ENCODE measurements at regions not wholly inside any gene's neighbourhood (a gene's known extent, or its start where the extent isn't known, plus 50 kb on each side); places are given as distances from the start of the nearest gene placed in this dataset.
A peak's percentile ranks its signal among the peaks of the same experiment; 100 is the strongest.
"Not testable (repeated sequence)": the region's sequence is repeated elsewhere in the genome, so short reads cannot be mapped to it uniquely, and the experiment has no call there.

DNA sequence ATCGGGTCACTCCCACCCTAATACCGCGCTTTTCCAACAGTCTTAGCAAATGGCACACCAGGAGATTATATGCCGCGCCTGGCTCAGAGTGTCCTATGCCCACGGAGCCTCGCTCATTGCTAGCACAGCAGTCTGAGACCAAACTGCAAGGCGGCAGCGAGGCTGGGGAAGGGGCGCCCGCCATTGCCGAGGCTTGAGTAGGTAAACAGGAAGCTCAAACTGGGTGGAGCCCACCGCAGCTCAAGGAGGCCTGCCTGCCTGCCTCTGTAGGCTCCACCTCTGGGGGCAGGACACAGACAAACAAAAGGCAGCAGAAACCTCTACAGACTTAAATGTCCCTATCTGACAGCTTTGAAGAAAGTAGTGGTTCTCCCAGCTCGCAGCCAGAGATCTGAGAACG is 336.7 kb downstream of the CBLL2 start:
- H3K4me1 ChIP-seq (ENCODE audit: control insufficient read depth in 1 of 2, insufficient read depth in 2 of 2, low read length in 2 of 2); H3K27ac ChIP-seq (ENCODE audit: low read length); H3K36me3 ChIP-seq (ENCODE audit: control insufficient read depth in 1 of 2, insufficient read depth in 2 of 2, low read length in 2 of 2); H3K27me3 ChIP-seq (ENCODE audit: low read depth, low read length); H3K4me3 ChIP-seq (ENCODE audit: low read depth in 1 of 2, low read length in 2 of 2); H3K9me3 ChIP-seq (ENCODE audit: control insufficient read depth in 1 of 2, low read length in 2 of 2): not testable (repeated sequence)

DNA sequence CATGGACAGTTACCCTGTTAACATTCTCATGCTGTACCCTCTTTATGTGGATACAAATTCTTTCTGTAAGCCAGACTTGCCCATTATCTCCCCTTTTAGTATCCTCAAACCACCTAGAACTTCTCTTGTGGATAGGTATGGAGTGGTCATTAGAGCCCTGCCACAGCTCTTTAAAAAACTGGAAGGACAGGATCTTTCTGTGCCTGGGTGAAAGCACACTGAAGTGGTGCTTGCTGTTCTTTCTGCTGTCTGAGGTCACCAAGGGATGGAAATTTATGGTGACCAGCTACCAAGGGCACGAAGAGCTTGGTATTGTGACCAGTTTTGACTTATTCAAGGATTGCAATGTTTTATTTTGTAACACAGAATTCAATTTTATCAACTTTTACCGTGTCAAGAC is 344.2 kb downstream of the CBLL2 start:
- H3K4me3 ChIP-seq (ENCODE audit: low read depth in 1 of 2, low read length in 2 of 2) = no peak overlapping the region
- no peak overlapping the region for H3K27ac ChIP-seq (ENCODE audit: low read length)
- H3K27me3 ChIP-seq (ENCODE audit: low read depth, low read length) = no peaks in the 10 kb centered on the region
- H3K36me3 ChIP-seq (ENCODE audit: control insufficient read depth in 1 of 2, insufficient read depth in 2 of 2, low read length in 2 of 2) = no peaks in the 10 kb centered on the region
- H3K4me1 ChIP-seq (ENCODE audit: control insufficient read depth in 1 of 2, insufficient read depth in 2 of 2, low read length in 2 of 2) = no peaks in the 10 kb centered on the region
- no peaks in the 10 kb centered on the region for H3K9me3 ChIP-seq (ENCODE audit: control insufficient read depth in 1 of 2, low read length in 2 of 2)

DNA sequence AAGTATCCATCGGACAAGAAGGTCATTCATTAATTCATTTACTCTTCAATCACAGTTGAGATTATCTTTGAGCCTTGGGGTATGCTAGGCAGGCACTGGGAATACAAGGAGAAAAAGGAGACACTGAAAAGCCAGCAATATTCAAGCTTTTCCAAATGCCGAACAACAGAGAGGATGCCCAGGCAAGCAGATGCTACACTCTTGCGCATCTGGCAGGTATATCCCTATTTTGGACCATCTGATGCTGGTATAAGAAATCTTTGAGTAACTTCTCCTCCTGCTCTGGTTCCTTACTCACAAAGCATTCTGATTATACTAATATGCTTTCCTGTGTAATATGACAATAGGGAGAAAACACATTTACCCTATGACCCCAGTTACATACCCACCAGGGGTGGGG is 354.9 kb downstream of the CBLL2 start:
- Histone ChIP-seq H3K9me3 (ENCODE audit: control insufficient read depth in 1 of 2, low read length in 2 of 2) (no peaks in the 10 kb centered on the region), H3K27me3 (ENCODE audit: low read depth, low read length) (no peaks in the 10 kb centered on the region), H3K4me1 (ENCODE audit: control insufficient read depth in 1 of 2, insufficient read depth in 2 of 2, low read length in 2 of 2) (no peaks in the 10 kb centered on the region), H3K27ac (ENCODE audit: low read length) (no peak overlapping the region), H3K4me3 (ENCODE audit: low read depth in 1 of 2, low read length in 2 of 2) (no peak overlapping the region), H3K36me3 (ENCODE audit: control insufficient read depth in 1 of 2, insufficient read depth in 2 of 2, low read length in 2 of 2) (no peaks in the 10 kb centered on the region)

- Histone ChIP-seq H3K4me1 (ENCODE audit: control insufficient read depth in 1 of 2, insufficient read depth in 2 of 2, low read length in 2 of 2) (no peaks in the 10 kb centered on the region), H3K4me3 (ENCODE audit: low read depth in 1 of 2, low read length in 2 of 2) (no peak overlapping the region), H3K27me3 (ENCODE audit: low read depth, low read length) (no peaks in the 10 kb centered on the region), H3K9me3 (ENCODE audit: control insufficient read depth in 1 of 2, low read length in 2 of 2) (no peaks in the 10 kb centered on the region), H3K36me3 (ENCODE audit: control insufficient read depth in 1 of 2, insufficient read depth in 2 of 2, low read length in 2 of 2) (no peaks in the 10 kb centered on the region), H3K27ac (ENCODE audit: low read length) (peak overlapping the region; percentile 56)
Measured at GRCh38 chrX:22628275-22628674, 355.6 kb downstream of the CBLL2 start.

DNA sequence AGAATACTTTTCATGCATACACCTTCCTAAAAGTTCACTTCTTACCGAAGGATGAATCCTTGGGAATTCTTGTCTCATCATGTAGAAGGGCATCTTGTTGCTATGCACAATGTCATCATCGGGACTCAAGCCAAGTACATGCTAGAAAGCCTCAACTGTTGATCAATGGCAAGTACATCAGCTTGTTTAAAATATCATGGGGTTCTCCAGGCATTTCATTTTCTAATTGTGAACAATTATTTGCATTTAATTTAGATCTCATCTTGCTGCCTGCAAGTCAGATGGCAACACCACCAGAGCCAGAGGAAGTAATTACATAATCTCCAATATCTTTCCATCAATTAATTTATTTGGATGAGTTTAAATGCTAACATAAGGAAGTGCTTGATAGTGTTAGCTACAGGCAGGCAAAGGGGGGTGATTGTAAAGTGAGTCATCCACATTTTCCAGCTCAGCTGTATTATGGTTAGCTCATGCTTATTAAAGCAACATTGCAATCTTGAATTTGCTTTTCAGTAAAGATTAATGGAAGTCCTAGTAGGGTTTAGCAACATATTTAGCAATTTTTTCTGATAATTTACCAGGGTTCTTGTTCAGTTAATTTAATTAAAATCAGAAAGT is 356.5 kb downstream of the CBLL2 start:
- H3K4me1 ChIP-seq (ENCODE audit: control insufficient read depth in 1 of 2, insufficient read depth in 2 of 2, low read length in 2 of 2) = no peaks in the 10 kb centered on the region
- peak overlapping the region; percentile 56 for H3K27ac ChIP-seq (ENCODE audit: low read length)
- H3K9me3 ChIP-seq (ENCODE audit: control insufficient read depth in 1 of 2, low read length in 2 of 2) = no peaks in the 10 kb centered on the region
- H3K4me3 ChIP-seq (ENCODE audit: low read depth in 1 of 2, low read length in 2 of 2) = no peak overlapping the region
- no peaks in the 10 kb centered on the region for H3K27me3 ChIP-seq (ENCODE audit: low read depth, low read length)
- no peaks in the 10 kb centered on the region for H3K36me3 ChIP-seq (ENCODE audit: control insufficient read depth in 1 of 2, insufficient read depth in 2 of 2, low read length in 2 of 2)

DNA sequence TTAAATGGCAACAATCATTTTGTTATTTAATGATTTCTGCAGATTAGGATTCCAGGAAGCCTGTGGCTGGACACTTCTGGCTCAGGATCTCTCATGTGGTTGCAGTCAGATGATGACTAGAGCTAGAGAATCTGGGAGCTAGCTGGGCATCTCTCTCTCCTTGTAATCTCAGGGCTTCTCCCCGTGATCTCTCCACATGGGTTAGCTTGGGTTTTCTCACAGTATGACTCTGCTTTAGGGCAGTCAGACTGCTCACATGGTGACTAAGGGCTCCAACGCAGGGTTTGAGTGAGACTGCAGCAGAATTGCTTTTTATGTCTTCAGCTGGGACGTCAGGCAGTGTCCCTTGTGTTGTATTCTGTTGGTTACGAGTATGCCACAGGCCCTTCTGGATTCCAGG is 361.4 kb downstream of the CBLL2 start:
- no peaks in the 10 kb centered on the region for H3K9me3 ChIP-seq (ENCODE audit: control insufficient read depth in 1 of 2, low read length in 2 of 2)
- no peak overlapping the region for H3K4me3 ChIP-seq (ENCODE audit: low read depth in 1 of 2, low read length in 2 of 2)
- no peaks in the 10 kb centered on the region for H3K27me3 ChIP-seq (ENCODE audit: low read depth, low read length)
- no peak overlapping the region for H3K27ac ChIP-seq (ENCODE audit: low read length)
- H3K4me1 ChIP-seq (ENCODE audit: control insufficient read depth in 1 of 2, insufficient read depth in 2 of 2, low read length in 2 of 2) = no peaks in the 10 kb centered on the region
- no peaks in the 10 kb centered on the region for H3K36me3 ChIP-seq (ENCODE audit: control insufficient read depth in 1 of 2, insufficient read depth in 2 of 2, low read length in 2 of 2)

DNA sequence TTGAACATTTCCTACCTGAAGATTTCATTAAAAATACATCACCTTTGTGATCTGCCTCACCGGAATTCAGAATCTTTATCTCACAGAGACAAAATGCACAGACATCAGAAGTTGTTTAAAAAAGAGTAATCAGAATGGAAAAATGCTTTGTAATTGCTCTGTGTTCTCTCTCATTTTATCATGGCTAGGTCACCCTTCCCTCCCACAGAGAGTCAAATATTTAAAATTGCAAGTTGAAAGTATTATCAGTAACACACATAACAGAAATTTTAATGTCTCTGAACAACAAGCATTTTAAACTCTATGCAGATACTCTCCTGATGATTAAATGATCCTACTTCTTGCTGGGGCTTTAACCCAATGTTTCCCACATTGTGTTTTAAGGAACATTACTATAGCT is 362.0 kb downstream of the CBLL2 start:
- Histone ChIP-seq H3K27me3 (ENCODE audit: low read depth, low read length) (no peaks in the 10 kb centered on the region), H3K27ac (ENCODE audit: low read length) (no peak overlapping the region), H3K4me3 (ENCODE audit: low read depth in 1 of 2, low read length in 2 of 2) (no peak overlapping the region), H3K4me1 (ENCODE audit: control insufficient read depth in 1 of 2, insufficient read depth in 2 of 2, low read length in 2 of 2) (no peaks in the 10 kb centered on the region), H3K36me3 (ENCODE audit: control insufficient read depth in 1 of 2, insufficient read depth in 2 of 2, low read length in 2 of 2) (no peaks in the 10 kb centered on the region), H3K9me3 (ENCODE audit: control insufficient read depth in 1 of 2, low read length in 2 of 2) (no peaks in the 10 kb centered on the region)

- Histone ChIP-seq H3K4me3 (ENCODE audit: low read depth in 1 of 2, low read length in 2 of 2) (no peak overlapping the region), H3K36me3 (ENCODE audit: control insufficient read depth in 1 of 2, insufficient read depth in 2 of 2, low read length in 2 of 2) (no peaks in the 10 kb centered on the region), H3K27me3 (ENCODE audit: low read depth, low read length) (no peaks in the 10 kb centered on the region), H3K27ac (ENCODE audit: low read length) (no peak overlapping the region), H3K4me1 (ENCODE audit: control insufficient read depth in 1 of 2, insufficient read depth in 2 of 2, low read length in 2 of 2) (no peaks in the 10 kb centered on the region), H3K9me3 (ENCODE audit: control insufficient read depth in 1 of 2, low read length in 2 of 2) (no peaks in the 10 kb centered on the region)
Measured at GRCh38 chrX:22648281-22648680, 351.5 kb upstream of the DDX53 start.

DNA sequence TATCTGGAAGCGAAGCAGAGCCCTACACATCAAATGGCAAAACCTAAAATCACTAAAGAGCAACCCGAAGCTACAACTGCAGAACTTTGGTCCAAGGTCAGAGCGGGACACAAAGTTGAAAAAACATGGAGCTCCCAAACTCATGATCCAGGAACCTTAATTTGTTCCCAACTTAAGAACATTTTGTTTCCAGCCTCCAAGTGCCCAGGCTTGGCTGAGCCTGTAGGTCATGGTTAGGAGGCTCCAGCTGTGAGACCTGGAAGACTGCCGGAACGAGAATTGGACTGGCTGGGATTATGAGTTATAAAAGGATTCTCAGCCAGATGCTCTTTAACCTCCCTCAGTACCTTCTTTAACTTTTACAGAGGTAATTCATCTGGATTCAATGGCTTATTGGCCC is 349.1 kb upstream of the DDX53 start:
- Histone ChIP-seq H3K27me3 (ENCODE audit: low read depth, low read length) (no peaks in the 10 kb centered on the region), H3K4me3 (ENCODE audit: low read depth in 1 of 2, low read length in 2 of 2) (no peak overlapping the region), H3K9me3 (ENCODE audit: control insufficient read depth in 1 of 2, low read length in 2 of 2) (no peaks in the 10 kb centered on the region), H3K27ac (ENCODE audit: low read length) (no peak overlapping the region), H3K36me3 (ENCODE audit: control insufficient read depth in 1 of 2, insufficient read depth in 2 of 2, low read length in 2 of 2) (no peaks in the 10 kb centered on the region), H3K4me1 (ENCODE audit: control insufficient read depth in 1 of 2, insufficient read depth in 2 of 2, low read length in 2 of 2) (no peaks in the 10 kb centered on the region)

GRCh38 chrX:22652596-22652995 is 347.2 kb upstream of the DDX53 start:
- Histone ChIP-seq H3K9me3 (ENCODE audit: control insufficient read depth in 1 of 2, low read length in 2 of 2) (no peaks in the 10 kb centered on the region), H3K27ac (ENCODE audit: low read length) (peak overlapping the region; percentile 77), H3K36me3 (ENCODE audit: control insufficient read depth in 1 of 2, insufficient read depth in 2 of 2, low read length in 2 of 2) (no peaks in the 10 kb centered on the region), H3K4me1 (ENCODE audit: control insufficient read depth in 1 of 2, insufficient read depth in 2 of 2, low read length in 2 of 2) (no peaks in the 10 kb centered on the region), H3K4me3 (ENCODE audit: low read depth in 1 of 2, low read length in 2 of 2) (no peak overlapping the region), H3K27me3 (ENCODE audit: low read depth, low read length) (no peaks in the 10 kb centered on the region)

GRCh38 chrX:22660756-22661155 is 339.0 kb upstream of the DDX53 start:
- Histone ChIP-seq H3K4me1 (ENCODE audit: control insufficient read depth in 1 of 2, insufficient read depth in 2 of 2, low read length in 2 of 2) (no peaks in the 10 kb centered on the region), H3K27ac (ENCODE audit: low read length) (no peak overlapping the region), H3K27me3 (ENCODE audit: low read depth, low read length) (no peaks in the 10 kb centered on the region), H3K4me3 (ENCODE audit: low read depth in 1 of 2, low read length in 2 of 2) (no peak overlapping the region), H3K9me3 (ENCODE audit: control insufficient read depth in 1 of 2, low read length in 2 of 2) (no peaks in the 10 kb centered on the region), H3K36me3 (ENCODE audit: control insufficient read depth in 1 of 2, insufficient read depth in 2 of 2, low read length in 2 of 2) (no peaks in the 10 kb centered on the region)

- H3K36me3 ChIP-seq (ENCODE audit: control insufficient read depth in 1 of 2, insufficient read depth in 2 of 2, low read length in 2 of 2) = no peaks in the 10 kb centered on the region
- H3K4me1 ChIP-seq (ENCODE audit: control insufficient read depth in 1 of 2, insufficient read depth in 2 of 2, low read length in 2 of 2) = no peaks in the 10 kb centered on the region
- H3K27ac ChIP-seq (ENCODE audit: low read length) = no peak overlapping the region
- no peaks in the 10 kb centered on the region for H3K27me3 ChIP-seq (ENCODE audit: low read depth, low read length)
- no peaks in the 10 kb centered on the region for H3K9me3 ChIP-seq (ENCODE audit: control insufficient read depth in 1 of 2, low read length in 2 of 2)
- H3K4me3 ChIP-seq (ENCODE audit: low read depth in 1 of 2, low read length in 2 of 2) = no peak overlapping the region
Measured at GRCh38 chrX:22662776-22663175, 337.0 kb upstream of the DDX53 start.

All from muscle layer of duodenum (tissue), 2 donors.